Hepatocyte (in vitro differentiated cells): ENCODE measurements at regions not wholly inside any gene's neighbourhood (a gene's known extent, or its start where the extent isn't known, plus 50 kb on each side); places are given as distances from the start of the nearest gene placed in this dataset.

Experiments
- CTCF ChIP-seq: fragments of 200-600 bp; sonication (generic); IDR thresholded peaks from 2 replicates; pipeline ENCODE4 v1.5.1; 2016; ENCODE audit warnings: antibody characterized with exemption, mild to moderate bottlenecking; ENCODE audit not compliant: poor library complexity
- EZH2 ChIP-seq: fragments of 200-600 bp; sonication (generic); IDR thresholded peaks from 2 replicates; pipeline ENCODE4 v1.6.1; 2016; ENCODE audit warnings: antibody characterized with exemption, mild to moderate bottlenecking, borderline replicate concordance

- TF ChIP-seq CTCF (no peak), EZH2 (no peak)
Observed at GRCh38 chrX:39704590-39704989, 393.2 kb downstream of the BCOR start.
